AG09319 (cell line): ENCODE measurements at regions not wholly inside any gene's neighbourhood (a gene's known extent, or its start where the extent isn't known, plus 50 kb on each side); places are given as distances from the start of the nearest gene placed in this dataset.

Experiments used
- DNase-seq: peaks from one replicate; pipeline ENCODE4 v3.0.0-alpha.2; 2010; ENCODE audit warnings: low read depth; ENCODE audit errors: extremely low read depth
- TF ChIP-seq, protein P1 (sequence below): IDR thresholded peaks from 2 replicates; pipeline ENCODE4 v1.5.1; 2011; ENCODE audit warnings: low read depth, mild to moderate bottlenecking, inconsistent platforms, low read length, moderate library complexity

DNA sequence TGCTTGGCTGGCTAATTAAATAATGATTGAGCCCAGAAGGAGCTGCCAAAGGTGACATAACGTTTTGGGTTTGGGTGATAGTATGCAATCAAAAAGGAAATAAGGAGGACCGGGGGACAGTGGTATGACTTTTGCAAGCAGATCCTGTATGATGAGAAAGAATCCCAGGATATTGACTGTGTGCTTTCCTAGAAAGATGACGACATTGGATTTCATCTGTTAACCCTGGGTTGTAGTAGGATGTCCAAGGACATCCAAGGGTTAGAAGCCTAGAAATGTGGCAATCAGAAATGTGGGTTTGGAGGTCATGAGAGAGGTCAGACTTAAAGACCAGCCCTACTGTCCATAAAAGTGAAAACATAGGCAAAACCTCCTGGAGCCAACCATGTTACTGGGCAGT is 50.3 kb upstream of the HMHB1 start:
- TF ChIP-seq, protein P1, sequence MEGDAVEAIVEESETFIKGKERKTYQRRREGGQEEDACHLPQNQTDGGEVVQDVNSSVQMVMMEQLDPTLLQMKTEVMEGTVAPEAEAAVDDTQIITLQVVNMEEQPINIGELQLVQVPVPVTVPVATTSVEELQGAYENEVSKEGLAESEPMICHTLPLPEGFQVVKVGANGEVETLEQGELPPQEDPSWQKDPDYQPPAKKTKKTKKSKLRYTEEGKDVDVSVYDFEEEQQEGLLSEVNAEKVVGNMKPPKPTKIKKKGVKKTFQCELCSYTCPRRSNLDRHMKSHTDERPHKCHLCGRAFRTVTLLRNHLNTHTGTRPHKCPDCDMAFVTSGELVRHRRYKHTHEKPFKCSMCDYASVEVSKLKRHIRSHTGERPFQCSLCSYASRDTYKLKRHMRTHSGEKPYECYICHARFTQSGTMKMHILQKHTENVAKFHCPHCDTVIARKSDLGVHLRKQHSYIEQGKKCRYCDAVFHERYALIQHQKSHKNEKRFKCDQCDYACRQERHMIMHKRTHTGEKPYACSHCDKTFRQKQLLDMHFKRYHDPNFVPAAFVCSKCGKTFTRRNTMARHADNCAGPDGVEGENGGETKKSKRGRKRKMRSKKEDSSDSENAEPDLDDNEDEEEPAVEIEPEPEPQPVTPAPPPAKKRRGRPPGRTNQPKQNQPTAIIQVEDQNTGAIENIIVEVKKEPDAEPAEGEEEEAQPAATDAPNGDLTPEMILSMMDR = no peak
- DNase-seq = no peak

DNA sequence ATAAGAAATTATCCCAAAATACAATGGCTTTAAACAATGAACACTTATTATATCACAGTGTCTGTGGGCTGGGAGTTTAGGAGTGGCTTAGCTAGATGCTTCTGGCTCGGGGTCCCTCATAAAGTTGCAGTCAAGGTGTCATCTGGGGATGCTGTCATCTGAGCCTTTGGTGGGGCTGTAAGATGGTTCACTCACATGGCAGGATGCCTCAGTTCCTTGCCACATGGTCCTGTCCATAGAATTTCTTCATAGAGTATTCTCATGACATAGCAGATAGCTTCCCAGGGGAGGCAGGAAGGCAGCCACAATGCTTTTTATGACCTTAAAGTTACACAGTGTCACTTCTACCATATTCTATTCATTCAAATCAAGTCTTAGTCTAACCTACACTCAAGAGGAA is 51.2 kb upstream of the HMHB1 start:
- no peak for DNase-seq
- TF ChIP-seq, protein P1 = no peak

DNA sequence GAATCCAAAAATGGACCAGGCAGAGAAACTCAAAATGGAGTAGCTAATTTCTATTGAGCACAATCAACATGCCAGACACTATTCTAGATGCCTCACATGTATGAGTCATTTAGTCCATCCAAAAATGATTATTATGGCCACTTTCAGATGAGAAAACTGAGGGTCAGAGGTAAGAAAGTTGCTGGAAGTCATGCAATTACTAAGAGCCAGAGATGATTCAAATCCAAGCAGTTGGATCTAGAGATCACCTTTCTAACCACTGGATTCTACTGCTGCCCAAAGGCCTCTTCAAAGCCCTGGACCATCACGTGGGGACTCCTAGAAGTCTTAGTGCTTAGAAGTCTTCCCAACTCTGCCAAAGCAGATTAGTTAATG is 51.8 kb upstream of the HMHB1 start:
- TF ChIP-seq, protein P1 = no peak
- no peak for DNase-seq

DNA sequence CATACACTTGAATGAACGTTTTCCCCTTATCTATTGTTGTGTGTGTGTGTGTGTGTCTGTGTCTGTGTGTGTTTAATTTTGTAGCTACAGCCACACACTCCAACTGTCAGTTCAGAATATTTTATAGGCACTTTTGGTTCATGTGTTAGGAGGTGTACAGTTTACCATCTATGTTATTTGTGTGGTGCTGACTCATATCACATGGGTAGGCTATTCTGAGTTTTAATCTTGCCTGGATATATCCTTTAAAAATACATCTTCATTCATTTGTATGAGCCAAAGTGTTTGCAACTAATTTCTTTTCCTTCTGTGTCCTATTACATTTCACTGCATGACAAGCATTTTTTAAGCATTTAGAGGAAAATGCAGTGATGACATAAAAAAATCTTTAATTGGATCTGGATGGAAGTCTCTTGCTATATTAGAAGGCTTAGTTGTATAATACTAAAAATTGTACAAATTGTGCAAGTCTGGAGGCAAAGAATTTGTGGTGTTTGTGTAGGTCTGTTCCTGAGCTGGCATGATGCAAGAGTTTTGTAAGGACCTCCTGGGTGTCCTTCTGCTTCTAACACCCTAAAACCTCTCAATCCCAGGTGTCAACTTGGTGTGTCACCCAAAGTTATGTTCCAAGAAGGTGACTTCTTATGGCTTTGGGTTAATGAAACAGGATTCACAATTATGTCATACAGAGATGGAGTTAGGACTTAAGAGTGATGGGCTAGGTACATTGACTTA is 52.4 kb upstream of the HMHB1 start:
- peak; percentile 23 for DNase-seq
- TF ChIP-seq, protein P1 = no peak

DNA sequence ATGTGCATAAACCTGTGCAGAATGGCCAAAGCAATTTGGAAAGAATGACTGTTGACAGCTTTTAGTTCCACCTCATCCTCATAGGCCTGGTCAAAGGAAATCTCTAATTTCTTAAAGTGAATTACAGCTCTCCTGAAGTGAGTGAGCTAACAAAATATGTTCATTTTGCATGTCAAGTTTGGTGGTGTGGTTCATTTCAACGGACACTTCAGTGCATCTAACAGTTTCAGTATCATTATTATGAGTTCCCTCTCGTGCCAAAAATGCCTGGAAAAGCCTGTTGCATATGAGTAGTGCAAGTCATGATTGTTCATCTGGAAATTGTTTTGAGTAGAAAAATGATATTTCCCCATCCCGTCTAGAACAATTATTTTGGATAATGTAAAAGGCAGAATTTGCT is 53.2 kb upstream of the HMHB1 start:
- TF ChIP-seq, protein P1 = no peak
- DNase-seq = peak; percentile 61

DNA sequence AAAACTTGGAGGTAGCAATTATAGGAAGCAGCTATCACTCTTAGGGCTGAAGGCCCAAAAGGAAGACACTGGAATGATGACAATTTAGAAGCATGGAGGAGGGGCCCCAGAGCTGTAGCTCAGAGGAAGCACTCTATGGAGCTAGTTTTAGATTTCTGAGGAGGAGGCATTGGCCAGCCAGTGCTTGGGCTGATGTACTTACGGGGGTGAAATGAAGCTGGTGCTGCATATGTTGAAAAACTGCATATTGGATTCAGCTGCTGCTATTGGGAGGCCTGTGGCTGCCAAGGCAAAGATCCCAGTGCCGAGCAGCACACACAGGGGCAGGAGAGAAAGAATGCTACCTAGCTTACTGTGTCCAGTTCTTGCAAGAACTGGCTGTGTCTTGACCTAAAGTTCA is 53.9 kb upstream of the HMHB1 start:
- TF ChIP-seq, protein P1 = no peak
- DNase-seq = no peak

DNA sequence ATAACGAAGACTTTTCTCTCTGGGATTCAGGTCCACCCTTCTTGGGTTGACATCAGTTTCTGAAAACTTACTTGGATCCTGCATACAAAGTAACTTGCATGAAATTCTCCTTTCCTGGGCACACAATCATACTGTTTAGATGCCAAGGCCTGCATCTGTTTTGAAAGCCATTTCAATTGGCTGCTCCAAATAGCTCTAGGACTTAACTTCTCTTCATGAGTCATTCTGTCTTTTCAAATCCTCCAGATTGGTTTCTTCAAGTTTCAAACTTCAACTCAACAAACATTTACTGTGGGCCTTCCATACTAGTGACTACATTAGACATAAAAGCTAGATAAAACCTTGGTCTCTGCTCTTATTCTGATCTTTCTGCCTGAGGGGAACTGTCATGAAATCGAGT is 54.8 kb upstream of the HMHB1 start:
- DNase-seq = no peak
- TF ChIP-seq, protein P1 = no peak
